WTC11 (cell line): ENCODE measurements at regions not wholly inside any gene's neighbourhood (a gene's known extent, or its start where the extent isn't known, plus 50 kb on each side); places are given as distances from the start of the nearest gene placed in this dataset.

Experiments
- ATAC-seq: fragments of 200-7000 bp; cut with Tn5 transposase; 2 replicates; pipeline ENCODE4 v1.10.0; 2021; ENCODE audit warnings: mild to moderate bottlenecking, moderate library complexity
- CTCF ChIA-PET: fragments of 300-600 bp; sonication (Branson Sonifier 250); formaldehyde crosslinking; loops from one replicate; lab custom pipeline; 2021; ENCODE audit warnings: antibody characterized with exemption; lab: Charles Lee
- POLR2A ChIA-PET: fragments of 350-600 bp; sonication (Branson Sonifier 250); formaldehyde crosslinking; loops from one replicate; lab custom pipeline; 2021; ENCODE audit warnings: antibody characterized with exemption; lab: Charles Lee
- DNase-seq: peaks from one replicate; pipeline ENCODE4 v3.0.0; 2021; ENCODE audit warnings: low spot score
- H3K27ac Mint-ChIP-seq: 2 replicates; pipeline ENCODE4 v1.8.0; 2021; ENCODE audit warnings: mixed read lengths
- H3K27me3 Mint-ChIP-seq: 2 replicates; pipeline ENCODE4 v1.8.0; 2021; ENCODE audit warnings: low read depth, mild to moderate bottlenecking, moderate library complexity, mixed read lengths
- H3K36me3 Mint-ChIP-seq: 2 replicates; pipeline ENCODE4 v1.8.0; 2021; ENCODE audit warnings: mixed read lengths
- H3K4me1 Mint-ChIP-seq: 2 replicates; pipeline ENCODE4 v1.8.0; 2022; ENCODE audit warnings: mixed read lengths
- H3K4me3 Mint-ChIP-seq: 2 replicates; pipeline ENCODE4 v1.8.0; 2021; ENCODE audit warnings: mild to moderate bottlenecking, moderate library complexity, mixed read lengths
- H3K9me3 Mint-ChIP-seq: 2 replicates; pipeline ENCODE4 v1.8.0; 2021; ENCODE audit warnings: mixed read lengths
- AFF4 ChIP-seq: sonication (generic); formaldehyde crosslinking; IDR thresholded peaks from 2 replicates; pipeline ENCODE4 v1.8.1; 2023; ENCODE audit warnings: mild to moderate bottlenecking, missing genetic modification reagents, borderline replicate concordance
- E2F5 ChIP-seq: sonication (generic); formaldehyde crosslinking; IDR thresholded peaks from 2 replicates; pipeline ENCODE4 v1.8.1; 2022; ENCODE audit warnings: mild to moderate bottlenecking, moderate library complexity, missing genetic modification reagents
- EMX1 ChIP-seq: fragments of 250-450 bp; sonication (Bioruptor Pico); IDR thresholded peaks from 2 replicates; pipeline ENCODE4 v1.8.0; 2021; ENCODE audit warnings: mild to moderate bottlenecking
- HMGXB4 ChIP-seq: sonication (generic); formaldehyde crosslinking; IDR thresholded peaks from 2 replicates; pipeline ENCODE4 v1.8.1; 2023; ENCODE audit warnings: mild to moderate bottlenecking, moderate library complexity, missing genetic modification reagents
- MXD4 ChIP-seq: fragments of 250-450 bp; sonication (Bioruptor Pico); IDR thresholded peaks from 2 replicates; pipeline ENCODE4 v1.8.0; 2021; ENCODE audit warnings: mild to moderate bottlenecking, moderate library complexity, borderline replicate concordance
- NFATC4 ChIP-seq: fragments of 250-450 bp; sonication (Bioruptor Pico); IDR thresholded peaks from 2 replicates; pipeline ENCODE4 v1.9.0; 2021; ENCODE audit warnings: mild to moderate bottlenecking
- RELA ChIP-seq: sonication (generic); formaldehyde crosslinking; IDR thresholded peaks from 2 replicates; pipeline ENCODE4 v1.8.1; 2022; ENCODE audit warnings: missing genetic modification reagents, mild to moderate bottlenecking, borderline replicate concordance
- ZNF396 ChIP-seq: fragments of 250-450 bp; sonication (Bioruptor Pico); IDR thresholded peaks from 2 replicates; pipeline ENCODE4 v1.8.0; 2021; ENCODE audit warnings: mild to moderate bottlenecking, moderate library complexity, borderline replicate concordance
- ZNF416 ChIP-seq: fragments of 250-450 bp; sonication (Bioruptor Pico); IDR thresholded peaks from 2 replicates; pipeline ENCODE4 v1.9.0; 2021; ENCODE audit warnings: mild to moderate bottlenecking, inconsistent platforms
- TF ChIP-seq, protein P1 (sequence below): fragments of 250-450 bp; sonication (Bioruptor Pico); IDR thresholded peaks from 2 replicates; pipeline ENCODE4 v1.9.0; 2021; ENCODE audit warnings: mild to moderate bottlenecking
- TF ChIP-seq, protein P2 (sequence below): sonication (generic); formaldehyde crosslinking; IDR thresholded peaks from 2 replicates; pipeline ENCODE4 v1.8.0; 2023; ENCODE audit warnings: missing genetic modification reagents, mild to moderate bottlenecking, borderline replicate concordance
- TF ChIP-seq, protein P3 (sequence below): sonication (generic); formaldehyde crosslinking; IDR thresholded peaks from 2 replicates; pipeline ENCODE4 v1.8.1; 2023; ENCODE audit warnings: mild to moderate bottlenecking, missing genetic modification reagents, moderate library complexity

DNA sequence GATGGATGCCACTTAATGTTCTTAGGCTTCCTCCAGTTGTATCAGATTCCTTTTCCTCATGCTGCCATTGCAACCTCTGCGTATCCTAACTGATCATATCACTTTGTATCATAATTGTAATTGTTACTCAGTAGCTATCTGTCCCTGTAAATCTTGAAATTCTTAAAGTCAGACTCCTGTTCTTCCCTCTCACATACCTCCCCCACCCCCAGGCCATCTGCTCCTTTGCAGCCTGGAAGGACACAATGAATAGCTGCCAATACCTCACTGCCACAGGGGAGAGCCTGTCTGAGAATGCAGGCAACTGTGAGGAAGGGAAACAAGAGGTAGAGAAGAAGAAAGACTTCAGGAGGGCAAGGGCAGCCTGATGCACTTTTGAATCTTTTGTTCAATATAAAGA is 228.5 kb downstream of the ENC1 start (continued):
- no peak for TF ChIP-seq AFF4 (CRISPR knock-in tag)
- TF ChIP-seq E2F5 (CRISPR knock-in tag) = no peak
- no peak for TF ChIP-seq EMX1 (CRISPR knock-in tag)
- TF ChIP-seq, protein P1, sequence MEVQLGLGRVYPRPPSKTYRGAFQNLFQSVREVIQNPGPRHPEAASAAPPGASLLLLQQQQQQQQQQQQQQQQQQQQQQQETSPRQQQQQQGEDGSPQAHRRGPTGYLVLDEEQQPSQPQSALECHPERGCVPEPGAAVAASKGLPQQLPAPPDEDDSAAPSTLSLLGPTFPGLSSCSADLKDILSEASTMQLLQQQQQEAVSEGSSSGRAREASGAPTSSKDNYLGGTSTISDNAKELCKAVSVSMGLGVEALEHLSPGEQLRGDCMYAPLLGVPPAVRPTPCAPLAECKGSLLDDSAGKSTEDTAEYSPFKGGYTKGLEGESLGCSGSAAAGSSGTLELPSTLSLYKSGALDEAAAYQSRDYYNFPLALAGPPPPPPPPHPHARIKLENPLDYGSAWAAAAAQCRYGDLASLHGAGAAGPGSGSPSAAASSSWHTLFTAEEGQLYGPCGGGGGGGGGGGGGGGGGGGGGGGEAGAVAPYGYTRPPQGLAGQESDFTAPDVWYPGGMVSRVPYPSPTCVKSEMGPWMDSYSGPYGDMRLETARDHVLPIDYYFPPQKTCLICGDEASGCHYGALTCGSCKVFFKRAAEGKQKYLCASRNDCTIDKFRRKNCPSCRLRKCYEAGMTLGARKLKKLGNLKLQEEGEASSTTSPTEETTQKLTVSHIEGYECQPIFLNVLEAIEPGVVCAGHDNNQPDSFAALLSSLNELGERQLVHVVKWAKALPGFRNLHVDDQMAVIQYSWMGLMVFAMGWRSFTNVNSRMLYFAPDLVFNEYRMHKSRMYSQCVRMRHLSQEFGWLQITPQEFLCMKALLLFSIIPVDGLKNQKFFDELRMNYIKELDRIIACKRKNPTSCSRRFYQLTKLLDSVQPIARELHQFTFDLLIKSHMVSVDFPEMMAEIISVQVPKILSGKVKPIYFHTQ (CRISPR knock-in tag) = no peak
- no peak for TF ChIP-seq ZNF416 (CRISPR knock-in tag)
- TF ChIP-seq, protein P2, sequence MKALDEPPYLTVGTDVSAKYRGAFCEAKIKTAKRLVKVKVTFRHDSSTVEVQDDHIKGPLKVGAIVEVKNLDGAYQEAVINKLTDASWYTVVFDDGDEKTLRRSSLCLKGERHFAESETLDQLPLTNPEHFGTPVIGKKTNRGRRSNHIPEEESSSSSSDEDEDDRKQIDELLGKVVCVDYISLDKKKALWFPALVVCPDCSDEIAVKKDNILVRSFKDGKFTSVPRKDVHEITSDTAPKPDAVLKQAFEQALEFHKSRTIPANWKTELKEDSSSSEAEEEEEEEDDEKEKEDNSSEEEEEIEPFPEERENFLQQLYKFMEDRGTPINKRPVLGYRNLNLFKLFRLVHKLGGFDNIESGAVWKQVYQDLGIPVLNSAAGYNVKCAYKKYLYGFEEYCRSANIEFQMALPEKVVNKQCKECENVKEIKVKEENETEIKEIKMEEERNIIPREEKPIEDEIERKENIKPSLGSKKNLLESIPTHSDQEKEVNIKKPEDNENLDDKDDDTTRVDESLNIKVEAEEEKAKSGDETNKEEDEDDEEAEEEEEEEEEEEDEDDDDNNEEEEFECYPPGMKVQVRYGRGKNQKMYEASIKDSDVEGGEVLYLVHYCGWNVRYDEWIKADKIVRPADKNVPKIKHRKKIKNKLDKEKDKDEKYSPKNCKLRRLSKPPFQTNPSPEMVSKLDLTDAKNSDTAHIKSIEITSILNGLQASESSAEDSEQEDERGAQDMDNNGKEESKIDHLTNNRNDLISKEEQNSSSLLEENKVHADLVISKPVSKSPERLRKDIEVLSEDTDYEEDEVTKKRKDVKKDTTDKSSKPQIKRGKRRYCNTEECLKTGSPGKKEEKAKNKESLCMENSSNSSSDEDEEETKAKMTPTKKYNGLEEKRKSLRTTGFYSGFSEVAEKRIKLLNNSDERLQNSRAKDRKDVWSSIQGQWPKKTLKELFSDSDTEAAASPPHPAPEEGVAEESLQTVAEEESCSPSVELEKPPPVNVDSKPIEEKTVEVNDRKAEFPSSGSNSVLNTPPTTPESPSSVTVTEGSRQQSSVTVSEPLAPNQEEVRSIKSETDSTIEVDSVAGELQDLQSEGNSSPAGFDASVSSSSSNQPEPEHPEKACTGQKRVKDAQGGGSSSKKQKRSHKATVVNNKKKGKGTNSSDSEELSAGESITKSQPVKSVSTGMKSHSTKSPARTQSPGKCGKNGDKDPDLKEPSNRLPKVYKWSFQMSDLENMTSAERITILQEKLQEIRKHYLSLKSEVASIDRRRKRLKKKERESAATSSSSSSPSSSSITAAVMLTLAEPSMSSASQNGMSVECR (CRISPR knock-in tag) = no peak

- no peak overlapping the region for H3K4me3 Mint-ChIP-seq
- no peaks in the 10 kb centered on the region for H3K27me3 Mint-ChIP-seq
- POLR2A ChIA-PET = no interaction called here
- TF ChIP-seq RELA = no peak
- TF ChIP-seq HMGXB4 = no peak
- no peak for TF ChIP-seq MXD4
- TF ChIP-seq NFATC4 (CRISPR knock-in tag) = no peak
- no peak for TF ChIP-seq ZNF396 (CRISPR knock-in tag)
- TF ChIP-seq, protein P3, sequence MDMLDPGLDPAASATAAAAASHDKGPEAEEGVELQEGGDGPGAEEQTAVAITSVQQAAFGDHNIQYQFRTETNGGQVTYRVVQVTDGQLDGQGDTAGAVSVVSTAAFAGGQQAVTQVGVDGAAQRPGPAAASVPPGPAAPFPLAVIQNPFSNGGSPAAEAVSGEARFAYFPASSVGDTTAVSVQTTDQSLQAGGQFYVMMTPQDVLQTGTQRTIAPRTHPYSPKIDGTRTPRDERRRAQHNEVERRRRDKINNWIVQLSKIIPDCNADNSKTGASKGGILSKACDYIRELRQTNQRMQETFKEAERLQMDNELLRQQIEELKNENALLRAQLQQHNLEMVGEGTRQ (CRISPR knock-in tag) = no peak
- DNase-seq = no peak
- no peaks in the 10 kb centered on the region for H3K36me3 Mint-ChIP-seq
- no peak overlapping the region for H3K27ac Mint-ChIP-seq
- ATAC-seq = no peak
- H3K4me1 Mint-ChIP-seq = peaks cover 15% of the 10 kb centered on the region
- CTCF ChIA-PET = interaction anchor here (0.6 kb wide), 2 partner anchors 55 to 444 kb away, joined by 4 to 7 read pairs; no protein-coding TSS in a partner anchor
- no peaks in the 10 kb centered on the region for H3K9me3 Mint-ChIP-seq
These were observed 230.8 kb downstream of the ENC1 start for GRCh38 chr5:74409712-74410111.
